HepG2 (cell line): ENCODE measurements at regions not wholly inside any gene's neighbourhood (a gene's known extent, or its start where the extent isn't known, plus 50 kb on each side); places are given as distances from the start of the nearest gene placed in this dataset.

Source experiments
- CEBPB ChIP-seq: IDR thresholded peaks from 2 replicates; pipeline ENCODE4 v1.6.1; 2011; ENCODE audit warnings: low read depth, low read length, improper control_type of control experiment, borderline replicate concordance
- FOXM1 ChIP-seq: sonication (generic); formaldehyde crosslinking; IDR thresholded peaks from 2 replicates; pipeline ENCODE4 v1.5.0; 2020; ENCODE audit warnings: missing genetic modification reagents
- GTF2F1 ChIP-seq: fragments of 150-350 bp; IDR thresholded peaks from 2 replicates; pipeline ENCODE4 v1.6.1; 2014; ENCODE audit warnings: low read length
- HNF4A ChIP-seq: sonication (generic); formaldehyde crosslinking; IDR thresholded peaks from 2 replicates; pipeline ENCODE4 v1.4.0; 2020; ENCODE audit warnings: missing genetic modification reagents
- SMAD3 ChIP-seq: sonication (generic); formaldehyde crosslinking; IDR thresholded peaks from 2 replicates; pipeline ENCODE4 v1.4.0; 2020; ENCODE audit warnings: missing genetic modification reagents
- ZBTB7B ChIP-seq: sonication (generic); formaldehyde crosslinking; IDR thresholded peaks from 2 replicates; pipeline ENCODE4 v1.4.0; 2020; ENCODE audit warnings: missing genetic modification reagents
- ZNF432 ChIP-seq: sonication (generic); formaldehyde crosslinking; IDR thresholded peaks from 2 replicates; pipeline ENCODE4 v1.5.0; 2020; ENCODE audit warnings: missing genetic modification reagents, mild to moderate bottlenecking, borderline replicate concordance
- ZNF83 ChIP-seq: sonication (generic); formaldehyde crosslinking; IDR thresholded peaks from 2 replicates; pipeline ENCODE4 v1.4.0; 2020; ENCODE audit warnings: missing genetic modification reagents, mild to moderate bottlenecking, borderline replicate concordance
- TF ChIP-seq, protein P1 (sequence below): sonication (generic); formaldehyde crosslinking; IDR thresholded peaks from 2 replicates; pipeline ENCODE4 v1.8.0; 2022; ENCODE audit warnings: low read depth, missing genetic modification reagents
- TF ChIP-seq, protein P2 (sequence below), 2 experiments: sonication (generic) in 1 of 2; formaldehyde crosslinking in 1 of 2; IDR thresholded peaks; 2 replicates each; pipeline versions ENCODE4 v1.6.1 to v1.9.0; 2014 to 2022; ENCODE audit warnings: antibody characterized with exemption in 1 of 2, borderline replicate concordance in 1 of 2, inconsistent platforms in 1 of 2, low read depth in 1 of 2, missing genetic modification reagents in 1 of 2
- TF ChIP-seq, protein P3 (sequence below): sonication (generic); formaldehyde crosslinking; IDR thresholded peaks from 2 replicates; pipeline ENCODE4 v1.4.0; 2020; ENCODE audit warnings: missing genetic modification reagents
- TF ChIP-seq, protein P4 (sequence below): sonication (generic); formaldehyde crosslinking; conservative IDR thresholded peaks from 2 replicates; pipeline ENCODE4 v1.4.0; 2020; ENCODE audit warnings: mild to moderate bottlenecking, missing genetic modification reagents, moderate library complexity

DNA sequence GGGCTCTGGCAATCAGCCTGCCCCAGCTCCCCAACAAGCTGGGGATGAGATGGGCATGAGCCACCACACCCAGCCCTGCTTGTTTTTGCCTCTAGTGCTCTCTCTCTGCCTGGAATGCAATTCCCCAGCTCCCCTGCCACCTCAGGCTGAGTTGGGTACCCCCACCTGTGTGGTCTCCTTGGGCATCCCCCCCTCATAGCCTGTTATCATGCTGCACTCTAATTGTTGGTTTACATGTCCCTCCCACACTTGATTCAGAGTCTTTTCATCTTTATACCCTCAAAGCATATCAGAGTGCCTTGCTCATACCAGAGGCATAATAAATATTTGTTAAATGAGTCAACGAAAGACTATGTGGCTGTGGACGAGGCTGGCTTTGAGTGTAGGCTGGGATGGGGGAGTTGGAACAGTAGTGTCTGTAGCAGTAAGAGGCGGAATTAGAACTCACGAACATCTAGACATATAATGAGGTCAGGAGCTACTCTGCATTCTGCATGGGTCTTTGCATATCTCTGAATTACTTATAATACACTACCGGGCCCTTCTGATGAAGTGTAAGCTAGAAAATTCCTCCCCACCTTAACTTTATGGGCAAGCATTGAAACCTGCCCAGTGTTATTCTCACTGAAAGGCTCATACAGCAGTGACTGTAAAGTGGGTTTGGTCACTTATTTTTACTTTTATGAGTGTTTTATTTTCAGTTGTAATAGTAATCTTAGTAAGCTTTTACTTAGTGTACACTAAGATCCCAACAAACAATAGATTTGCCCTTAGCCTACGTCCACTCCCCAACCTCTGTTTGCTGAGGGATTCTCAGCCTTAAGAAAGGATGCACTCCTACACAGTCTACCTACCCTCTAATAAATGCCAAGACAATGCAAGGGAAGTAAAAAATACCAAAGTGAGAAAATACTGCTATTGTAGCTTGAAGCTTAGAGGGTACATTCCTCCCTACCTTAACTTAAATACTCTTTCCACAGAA is 58.7 kb downstream of the EDN1 start (continued):
- TF ChIP-seq, protein P1, sequence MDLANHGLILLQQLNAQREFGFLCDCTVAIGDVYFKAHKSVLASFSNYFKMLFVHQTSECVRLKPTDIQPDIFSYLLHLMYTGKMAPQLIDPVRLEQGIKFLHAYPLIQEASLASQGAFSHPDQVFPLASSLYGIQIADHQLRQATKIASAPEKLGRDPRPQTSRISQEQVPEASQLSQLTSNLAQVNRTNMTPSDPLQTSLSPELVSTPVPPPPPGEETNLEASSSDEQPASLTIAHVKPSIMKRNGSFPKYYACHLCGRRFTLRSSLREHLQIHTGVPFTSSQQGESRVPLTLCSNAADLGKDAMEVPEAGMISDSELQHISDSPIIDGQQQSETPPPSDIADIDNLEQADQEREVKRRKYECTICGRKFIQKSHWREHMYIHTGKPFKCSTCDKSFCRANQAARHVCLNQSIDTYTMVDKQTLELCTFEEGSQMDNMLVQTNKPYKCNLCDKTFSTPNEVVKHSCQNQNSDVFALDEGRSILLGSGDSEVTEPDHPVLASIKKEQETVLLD (CRISPR knock-in tag): no peak
- TF ChIP-seq CEBPB (no peak), FOXM1 (CRISPR knock-in tag) (no peak), ZNF432 (CRISPR knock-in tag) (no peak), GTF2F1 (no peak), SMAD3 (CRISPR knock-in tag) (peak; percentile 78; the same call in 1 of the 2 replicates), ZBTB7B (CRISPR knock-in tag) (peak; percentile 87), ZNF83 (CRISPR knock-in tag) (no peak), HNF4A (CRISPR knock-in tag) (0 out of 2 replicates have a peak, but pooled peaks have one; percentile 19)
- TF ChIP-seq, protein P2, sequence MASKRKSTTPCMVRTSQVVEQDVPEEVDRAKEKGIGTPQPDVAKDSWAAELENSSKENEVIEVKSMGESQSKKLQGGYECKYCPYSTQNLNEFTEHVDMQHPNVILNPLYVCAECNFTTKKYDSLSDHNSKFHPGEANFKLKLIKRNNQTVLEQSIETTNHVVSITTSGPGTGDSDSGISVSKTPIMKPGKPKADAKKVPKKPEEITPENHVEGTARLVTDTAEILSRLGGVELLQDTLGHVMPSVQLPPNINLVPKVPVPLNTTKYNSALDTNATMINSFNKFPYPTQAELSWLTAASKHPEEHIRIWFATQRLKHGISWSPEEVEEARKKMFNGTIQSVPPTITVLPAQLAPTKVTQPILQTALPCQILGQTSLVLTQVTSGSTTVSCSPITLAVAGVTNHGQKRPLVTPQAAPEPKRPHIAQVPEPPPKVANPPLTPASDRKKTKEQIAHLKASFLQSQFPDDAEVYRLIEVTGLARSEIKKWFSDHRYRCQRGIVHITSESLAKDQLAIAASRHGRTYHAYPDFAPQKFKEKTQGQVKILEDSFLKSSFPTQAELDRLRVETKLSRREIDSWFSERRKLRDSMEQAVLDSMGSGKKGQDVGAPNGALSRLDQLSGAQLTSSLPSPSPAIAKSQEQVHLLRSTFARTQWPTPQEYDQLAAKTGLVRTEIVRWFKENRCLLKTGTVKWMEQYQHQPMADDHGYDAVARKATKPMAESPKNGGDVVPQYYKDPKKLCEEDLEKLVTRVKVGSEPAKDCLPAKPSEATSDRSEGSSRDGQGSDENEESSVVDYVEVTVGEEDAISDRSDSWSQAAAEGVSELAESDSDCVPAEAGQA (IDR thresholded peaks at IDR 0.05; ENCODE audit: low read depth): no peak
- TF ChIP-seq, protein P2 (CRISPR knock-in tag; IDR thresholded peaks at IDR 0.05; ENCODE audit: borderline replicate concordance): no peak
- TF ChIP-seq, protein P3, sequence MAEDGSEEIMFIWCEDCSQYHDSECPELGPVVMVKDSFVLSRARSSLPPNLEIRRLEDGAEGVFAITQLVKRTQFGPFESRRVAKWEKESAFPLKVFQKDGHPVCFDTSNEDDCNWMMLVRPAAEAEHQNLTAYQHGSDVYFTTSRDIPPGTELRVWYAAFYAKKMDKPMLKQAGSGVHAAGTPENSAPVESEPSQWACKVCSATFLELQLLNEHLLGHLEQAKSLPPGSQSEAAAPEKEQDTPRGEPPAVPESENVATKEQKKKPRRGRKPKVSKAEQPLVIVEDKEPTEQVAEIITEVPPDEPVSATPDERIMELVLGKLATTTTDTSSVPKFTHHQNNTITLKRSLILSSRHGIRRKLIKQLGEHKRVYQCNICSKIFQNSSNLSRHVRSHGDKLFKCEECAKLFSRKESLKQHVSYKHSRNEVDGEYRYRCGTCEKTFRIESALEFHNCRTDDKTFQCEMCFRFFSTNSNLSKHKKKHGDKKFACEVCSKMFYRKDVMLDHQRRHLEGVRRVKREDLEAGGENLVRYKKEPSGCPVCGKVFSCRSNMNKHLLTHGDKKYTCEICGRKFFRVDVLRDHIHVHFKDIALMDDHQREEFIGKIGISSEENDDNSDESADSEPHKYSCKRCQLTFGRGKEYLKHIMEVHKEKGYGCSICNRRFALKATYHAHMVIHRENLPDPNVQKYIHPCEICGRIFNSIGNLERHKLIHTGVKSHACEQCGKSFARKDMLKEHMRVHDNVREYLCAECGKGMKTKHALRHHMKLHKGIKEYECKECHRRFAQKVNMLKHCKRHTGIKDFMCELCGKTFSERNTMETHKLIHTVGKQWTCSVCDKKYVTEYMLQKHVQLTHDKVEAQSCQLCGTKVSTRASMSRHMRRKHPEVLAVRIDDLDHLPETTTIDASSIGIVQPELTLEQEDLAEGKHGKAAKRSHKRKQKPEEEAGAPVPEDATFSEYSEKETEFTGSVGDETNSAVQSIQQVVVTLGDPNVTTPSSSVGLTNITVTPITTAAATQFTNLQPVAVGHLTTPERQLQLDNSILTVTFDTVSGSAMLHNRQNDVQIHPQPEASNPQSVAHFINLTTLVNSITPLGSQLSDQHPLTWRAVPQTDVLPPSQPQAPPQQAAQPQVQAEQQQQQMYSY (CRISPR knock-in tag): no peak
- TF ChIP-seq, protein P4, sequence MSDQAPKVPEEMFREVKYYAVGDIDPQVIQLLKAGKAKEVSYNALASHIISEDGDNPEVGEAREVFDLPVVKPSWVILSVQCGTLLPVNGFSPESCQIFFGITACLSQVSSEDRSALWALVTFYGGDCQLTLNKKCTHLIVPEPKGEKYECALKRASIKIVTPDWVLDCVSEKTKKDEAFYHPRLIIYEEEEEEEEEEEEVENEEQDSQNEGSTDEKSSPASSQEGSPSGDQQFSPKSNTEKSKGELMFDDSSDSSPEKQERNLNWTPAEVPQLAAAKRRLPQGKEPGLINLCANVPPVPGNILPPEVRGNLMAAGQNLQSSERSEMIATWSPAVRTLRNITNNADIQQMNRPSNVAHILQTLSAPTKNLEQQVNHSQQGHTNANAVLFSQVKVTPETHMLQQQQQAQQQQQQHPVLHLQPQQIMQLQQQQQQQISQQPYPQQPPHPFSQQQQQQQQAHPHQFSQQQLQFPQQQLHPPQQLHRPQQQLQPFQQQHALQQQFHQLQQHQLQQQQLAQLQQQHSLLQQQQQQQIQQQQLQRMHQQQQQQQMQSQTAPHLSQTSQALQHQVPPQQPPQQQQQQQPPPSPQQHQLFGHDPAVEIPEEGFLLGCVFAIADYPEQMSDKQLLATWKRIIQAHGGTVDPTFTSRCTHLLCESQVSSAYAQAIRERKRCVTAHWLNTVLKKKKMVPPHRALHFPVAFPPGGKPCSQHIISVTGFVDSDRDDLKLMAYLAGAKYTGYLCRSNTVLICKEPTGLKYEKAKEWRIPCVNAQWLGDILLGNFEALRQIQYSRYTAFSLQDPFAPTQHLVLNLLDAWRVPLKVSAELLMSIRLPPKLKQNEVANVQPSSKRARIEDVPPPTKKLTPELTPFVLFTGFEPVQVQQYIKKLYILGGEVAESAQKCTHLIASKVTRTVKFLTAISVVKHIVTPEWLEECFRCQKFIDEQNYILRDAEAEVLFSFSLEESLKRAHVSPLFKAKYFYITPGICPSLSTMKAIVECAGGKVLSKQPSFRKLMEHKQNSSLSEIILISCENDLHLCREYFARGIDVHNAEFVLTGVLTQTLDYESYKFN (CRISPR knock-in tag): peak; percentile 86
